NB4 (cell line): ENCODE measurements at regions not wholly inside any gene's neighbourhood (a gene's known extent, or its start where the extent isn't known, plus 50 kb on each side); places are given as distances from the start of the nearest gene placed in this dataset.

Experiments
- DNase-seq: peaks from one replicate; pipeline ENCODE4 v3.0.0; 2010; ENCODE audit warnings: low read depth
- H3K4me3 ChIP-seq: one replicate; pipeline ENCODE4 v1.5.1; 2011; ENCODE audit warnings: mild to moderate bottlenecking, low read depth, low read length, moderate library complexity
- MYC ChIP-seq: IDR thresholded peaks from 2 replicates; pipeline ENCODE4 v1.6.1; 2011; ENCODE audit warnings: low read depth, low read length
- POLR2A ChIP-seq: IDR thresholded peaks from 2 replicates; pipeline ENCODE4 v1.6.1; 2011; ENCODE audit warnings: mild to moderate bottlenecking; ENCODE audit not compliant: insufficient read length; ENCODE audit errors: extremely low read depth
- TF ChIP-seq, protein P1 (sequence below): IDR thresholded peaks from 2 replicates; pipeline ENCODE4 v1.6.1; 2011; ENCODE audit warnings: low read depth, low read length
- TF ChIP-seq, protein P2 (sequence below): IDR thresholded peaks from one replicate; pipeline ENCODE4 v1.5.1; 2012; ENCODE audit warnings: low read depth, low read length

- DNase-seq = no peak
- TF ChIP-seq, protein P1, sequence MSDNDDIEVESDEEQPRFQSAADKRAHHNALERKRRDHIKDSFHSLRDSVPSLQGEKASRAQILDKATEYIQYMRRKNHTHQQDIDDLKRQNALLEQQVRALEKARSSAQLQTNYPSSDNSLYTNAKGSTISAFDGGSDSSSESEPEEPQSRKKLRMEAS = no peak
- TF ChIP-seq POLR2A (no peak), MYC (no peak)
- TF ChIP-seq, protein P2, sequence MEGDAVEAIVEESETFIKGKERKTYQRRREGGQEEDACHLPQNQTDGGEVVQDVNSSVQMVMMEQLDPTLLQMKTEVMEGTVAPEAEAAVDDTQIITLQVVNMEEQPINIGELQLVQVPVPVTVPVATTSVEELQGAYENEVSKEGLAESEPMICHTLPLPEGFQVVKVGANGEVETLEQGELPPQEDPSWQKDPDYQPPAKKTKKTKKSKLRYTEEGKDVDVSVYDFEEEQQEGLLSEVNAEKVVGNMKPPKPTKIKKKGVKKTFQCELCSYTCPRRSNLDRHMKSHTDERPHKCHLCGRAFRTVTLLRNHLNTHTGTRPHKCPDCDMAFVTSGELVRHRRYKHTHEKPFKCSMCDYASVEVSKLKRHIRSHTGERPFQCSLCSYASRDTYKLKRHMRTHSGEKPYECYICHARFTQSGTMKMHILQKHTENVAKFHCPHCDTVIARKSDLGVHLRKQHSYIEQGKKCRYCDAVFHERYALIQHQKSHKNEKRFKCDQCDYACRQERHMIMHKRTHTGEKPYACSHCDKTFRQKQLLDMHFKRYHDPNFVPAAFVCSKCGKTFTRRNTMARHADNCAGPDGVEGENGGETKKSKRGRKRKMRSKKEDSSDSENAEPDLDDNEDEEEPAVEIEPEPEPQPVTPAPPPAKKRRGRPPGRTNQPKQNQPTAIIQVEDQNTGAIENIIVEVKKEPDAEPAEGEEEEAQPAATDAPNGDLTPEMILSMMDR = no peak
- no peak overlapping the region for H3K4me3 ChIP-seq
Measured at GRCh38 chr3:23152989-23153388, 50.1 kb upstream of the UBE2E2 start.
